HT1080 (cell line): ENCODE measurements at regions not wholly inside any gene's neighbourhood (a gene's known extent, or its start where the extent isn't known, plus 50 kb on each side); places are given as distances from the start of the nearest gene placed in this dataset.

ENCODE experiments used
- DNase-seq: peaks from one replicate; pipeline ENCODE4 v3.0.0-alpha.2; 2015; ENCODE audit warnings: low read depth

DNA sequence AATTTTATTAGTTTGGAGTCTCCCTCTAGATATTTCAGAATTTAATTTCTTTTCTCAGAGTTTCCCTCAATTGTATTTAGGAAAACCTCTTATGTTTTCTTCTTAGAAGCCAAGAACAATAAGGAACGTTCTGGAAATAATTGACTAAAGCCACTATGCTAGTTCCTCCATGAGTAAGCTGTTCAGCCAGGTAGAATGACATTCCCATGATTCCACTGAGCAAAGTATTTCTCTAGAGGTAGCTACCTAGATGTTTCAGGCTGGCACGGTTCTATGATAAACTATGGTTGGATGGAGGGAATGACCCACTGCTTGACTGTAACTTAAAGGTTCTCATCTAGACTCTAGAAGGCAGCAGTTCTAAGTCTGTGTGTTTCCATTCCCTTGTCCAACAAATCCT lies 62.4 kb downstream of the CLDN17 start:
- no peak for DNase-seq

DNA sequence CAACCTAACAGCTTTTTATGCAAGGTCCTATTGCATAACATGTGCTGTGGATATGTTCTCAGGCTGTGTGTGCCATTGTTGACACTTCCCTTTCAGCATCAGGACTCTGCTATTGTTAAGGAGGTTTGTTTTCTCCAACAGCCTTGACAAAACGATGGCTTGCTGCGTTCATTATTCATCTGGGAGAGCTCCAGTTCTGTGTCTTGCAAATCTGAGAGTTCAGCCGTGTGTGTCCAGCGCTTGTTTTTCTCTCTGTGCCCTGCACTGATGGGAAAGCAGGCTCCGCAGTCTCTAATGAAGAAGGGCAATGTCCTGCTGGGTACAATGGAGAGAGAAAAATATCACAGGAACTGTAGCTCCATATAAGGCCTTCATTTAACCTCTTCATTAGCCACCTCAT lies 63.7 kb downstream of the CLDN17 start:
- no peak for DNase-seq

DNA sequence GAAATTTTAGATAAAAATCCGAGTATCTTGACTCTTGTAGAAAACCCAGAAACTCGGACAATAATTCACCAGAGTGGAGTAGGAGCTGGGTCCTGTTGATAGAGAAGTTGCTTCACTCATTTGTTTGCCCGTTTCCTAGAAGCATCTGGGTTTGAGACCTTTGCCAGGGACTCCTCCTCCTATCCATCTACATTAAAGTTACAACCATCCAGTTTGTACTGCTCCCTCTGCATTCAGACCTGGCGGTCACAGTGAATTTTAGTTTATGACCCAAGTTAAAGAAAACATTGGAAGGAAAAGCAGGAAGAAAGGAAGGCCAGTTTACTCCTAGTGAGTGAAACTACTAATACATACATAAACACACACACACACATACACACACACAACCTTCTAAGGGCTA lies 64.6 kb downstream of the CLDN17 start:
- no peak for DNase-seq

DNA sequence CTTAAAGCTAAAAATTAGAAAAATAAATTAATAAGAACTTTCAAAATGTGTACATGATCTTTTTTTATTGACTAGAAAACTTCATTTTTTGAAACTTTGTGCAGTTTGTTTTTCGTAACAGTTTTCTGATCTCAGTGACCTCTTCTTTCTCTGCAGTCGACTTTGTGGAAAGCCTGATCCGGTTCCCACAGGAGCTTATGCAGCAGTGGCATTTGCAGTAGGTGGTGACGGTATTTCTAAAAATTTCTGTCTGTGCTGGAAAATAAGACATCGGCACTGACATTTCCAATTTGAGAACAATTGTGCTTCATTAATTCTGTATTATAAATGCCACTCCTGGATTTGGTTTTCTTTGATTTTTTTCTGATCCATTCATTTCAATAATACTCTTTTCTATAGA lies 68.8 kb downstream of the CLDN17 start:
- no peak for DNase-seq

- peak; percentile 1 for DNase-seq
Measured at GRCh38 chr21:30083225-30083945, 83.2 kb downstream of the CLDN17 start.

- DNase-seq = no peak
Measured at GRCh38 chr21:30081506-30081905, 85.1 kb downstream of the CLDN17 start.

- DNase-seq = peak; percentile 46
Measured at GRCh38 chr21:30072496-30072895, 94.1 kb downstream of the CLDN17 start.

GRCh38 chr21:30058928-30059327 lies 107.7 kb downstream of the CLDN17 start:
- DNase-seq = no peak

GRCh38 chr21:30057108-30057507 lies 109.5 kb downstream of the CLDN17 start:
- no peak for DNase-seq

GRCh38 chr21:30048570-30048969 lies 108.8 kb upstream of the GRIK1 start:
- no peak for DNase-seq

DNA sequence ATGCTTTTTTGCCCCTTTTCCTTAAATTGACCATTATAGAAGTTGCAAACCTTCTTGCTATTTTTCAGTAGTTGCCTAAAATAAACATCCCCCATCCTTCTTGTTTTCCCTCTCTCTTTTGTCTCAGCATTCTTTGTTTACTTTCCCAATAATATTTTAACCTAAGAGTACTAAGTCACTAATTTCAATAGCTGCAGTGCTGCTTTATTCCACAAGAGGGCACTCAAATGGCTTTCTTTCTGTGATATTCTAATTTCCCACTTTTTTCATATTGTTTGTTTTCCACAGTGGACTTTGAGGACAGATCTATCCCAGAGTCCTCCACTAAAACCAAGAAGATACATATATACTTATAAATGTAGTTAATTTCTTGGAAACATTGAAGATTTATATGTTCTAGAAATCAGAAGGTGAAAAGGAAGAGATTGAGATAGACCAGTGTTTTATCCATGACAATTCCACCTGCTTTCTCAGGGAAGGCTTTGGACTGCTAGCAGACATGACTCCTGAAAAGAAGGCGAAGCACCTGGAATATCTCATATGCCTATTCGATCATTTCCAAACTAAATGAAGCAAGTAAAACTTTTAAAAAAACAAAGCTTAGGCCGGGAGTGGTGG lies 104.8 kb upstream of the GRIK1 start:
- no peak for DNase-seq

- DNase-seq = no peak
Measured at GRCh38 chr21:30042443-30042842, 102.6 kb upstream of the GRIK1 start.

DNA sequence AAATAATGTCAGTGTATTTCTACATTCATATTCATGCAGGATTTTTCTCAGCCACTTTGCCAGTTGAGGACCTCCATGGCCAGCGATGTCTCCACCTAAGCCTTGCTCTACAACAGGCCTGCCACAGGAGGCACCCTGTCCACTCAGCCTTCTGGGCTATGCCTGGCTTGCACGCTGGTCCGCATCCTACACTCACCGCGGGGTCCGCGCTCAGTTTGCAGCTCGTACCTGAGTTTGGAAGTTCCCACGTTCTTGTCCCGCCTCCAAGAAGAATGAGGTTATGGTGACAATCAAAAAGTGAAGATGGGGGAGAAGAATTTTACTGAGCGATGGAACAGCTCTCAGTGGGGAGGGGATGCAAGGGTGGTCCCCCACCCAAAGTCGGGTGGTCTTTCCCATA lies 93.6 kb upstream of the GRIK1 start:
- DNase-seq = no peak

- no peak for DNase-seq
Measured at GRCh38 chr21:30030416-30030815, 90.6 kb upstream of the GRIK1 start.

DNA sequence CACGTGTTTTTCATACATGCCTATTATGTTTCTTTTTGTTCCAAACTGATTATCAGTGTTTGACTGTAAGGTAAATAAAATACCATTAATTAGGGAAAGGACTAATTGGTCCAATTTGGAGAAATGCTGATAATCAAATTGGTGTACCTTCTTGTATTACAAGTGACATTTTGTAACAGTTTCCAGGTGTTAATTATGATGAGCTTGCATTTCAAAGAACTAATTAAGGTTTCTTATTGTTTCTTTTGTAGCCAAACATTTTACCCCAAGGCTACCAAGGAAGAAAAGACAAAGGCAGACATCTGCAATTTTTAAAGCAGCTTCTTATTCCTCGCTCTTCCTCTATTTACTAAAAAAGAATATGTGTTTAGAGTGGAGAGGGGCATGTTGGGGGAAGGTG lies 88.7 kb upstream of the GRIK1 start:
- DNase-seq = no peak

GRCh38 chr21:30027986-30028385 lies 88.2 kb upstream of the GRIK1 start:
- DNase-seq = no peak

GRCh38 chr21:30023056-30023455 lies 83.3 kb upstream of the GRIK1 start:
- DNase-seq = peak; percentile 17

DNA sequence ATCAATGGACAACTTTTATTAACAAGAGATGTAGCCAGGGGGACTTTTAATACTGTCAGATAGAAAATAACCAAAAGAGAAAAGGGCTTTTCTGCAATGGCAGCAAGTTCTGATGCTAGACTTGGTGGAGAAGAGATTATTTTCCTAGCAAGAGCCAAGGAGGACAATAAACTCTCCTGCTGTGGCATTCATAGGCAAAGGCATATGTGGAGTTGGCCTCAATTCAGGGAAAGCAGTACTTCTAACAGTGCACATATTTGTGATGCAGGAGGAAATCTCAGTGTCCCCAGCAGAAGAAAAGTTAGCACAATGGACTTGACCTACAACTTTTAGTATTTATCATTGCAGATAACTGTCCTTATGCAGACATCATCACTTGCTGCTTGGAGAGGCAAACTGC lies 75.1 kb upstream of the GRIK1 start:
- no peak for DNase-seq

GRCh38 chr21:29991624-29992023 lies 51.8 kb upstream of the GRIK1 start:
- no peak for DNase-seq

GRCh38 chr21:29989634-29990234 lies 49.9 kb upstream of the GRIK1 start:
- DNase-seq = no peak
